ENCODE measurements at regions not wholly inside any gene's neighbourhood (a gene's known extent, or its start where the extent isn't known, plus 50 kb on each side); places are given as distances from the start of the nearest gene placed in this dataset.

- no peak for TF ChIP-seq POLR2A (IDR thresholded peaks at IDR 0.05)
- TF ChIP-seq CTCF (IDR thresholded peaks at IDR 0.05), result no peak
Measured at GRCh38 chr11:97966901-97967300, 1053.8 kb upstream of the CNTN5 start.

Measured in Peyer's patch (tissue), 4 donors.